ENCODE measurements at regions not wholly inside any gene's neighbourhood (a gene's known extent, or its start where the extent isn't known, plus 50 kb on each side); places are given as distances from the start of the nearest gene placed in this dataset.

DNA sequence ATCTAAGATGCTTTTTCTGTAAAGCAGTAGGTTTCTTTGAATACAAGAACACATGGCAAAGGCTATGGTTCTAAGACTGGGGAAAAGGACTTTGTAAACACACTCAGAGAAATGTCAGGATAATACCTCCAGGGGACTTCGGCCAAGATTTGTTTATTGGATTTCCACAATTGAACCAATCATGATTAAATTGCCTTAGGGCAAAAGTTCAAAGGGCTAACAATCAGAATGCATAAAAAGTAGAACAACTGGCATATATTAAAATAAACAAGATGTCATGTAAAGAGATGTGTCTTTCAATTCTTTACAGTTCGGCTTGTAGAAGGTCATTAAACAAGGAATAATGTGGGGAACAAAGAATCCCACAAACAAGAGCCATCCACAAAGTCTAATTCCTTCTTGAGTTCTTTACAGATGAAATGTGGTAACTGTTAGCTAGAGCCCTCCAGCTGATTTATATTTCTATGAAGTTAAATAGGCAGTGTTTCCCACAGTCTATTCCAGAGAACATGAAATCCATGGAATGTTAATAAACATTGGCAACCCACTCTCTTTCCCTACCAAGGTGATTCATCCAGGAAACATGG is 565.5 kb downstream of the ZNF608 start (continued):
- TF ChIP-seq, protein P1, sequence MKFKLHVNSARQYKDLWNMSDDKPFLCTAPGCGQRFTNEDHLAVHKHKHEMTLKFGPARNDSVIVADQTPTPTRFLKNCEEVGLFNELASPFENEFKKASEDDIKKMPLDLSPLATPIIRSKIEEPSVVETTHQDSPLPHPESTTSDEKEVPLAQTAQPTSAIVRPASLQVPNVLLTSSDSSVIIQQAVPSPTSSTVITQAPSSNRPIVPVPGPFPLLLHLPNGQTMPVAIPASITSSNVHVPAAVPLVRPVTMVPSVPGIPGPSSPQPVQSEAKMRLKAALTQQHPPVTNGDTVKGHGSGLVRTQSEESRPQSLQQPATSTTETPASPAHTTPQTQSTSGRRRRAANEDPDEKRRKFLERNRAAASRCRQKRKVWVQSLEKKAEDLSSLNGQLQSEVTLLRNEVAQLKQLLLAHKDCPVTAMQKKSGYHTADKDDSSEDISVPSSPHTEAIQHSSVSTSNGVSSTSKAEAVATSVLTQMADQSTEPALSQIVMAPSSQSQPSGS (tag by site-specific recombination; IDR thresholded peaks at IDR 0.05; ENCODE audit: low read depth) = no peak
- TF ChIP-seq EGR2 (tag by site-specific recombination; IDR thresholded peaks at IDR 0.05; ENCODE audit: low read depth) (no peak), ZIC2 (tag by site-specific recombination; IDR thresholded peaks at IDR 0.05) (no peak), ZSCAN5A (tag by site-specific recombination; IDR thresholded peaks at IDR 0.05) (no peak), ZFP3 (tag by site-specific recombination; IDR thresholded peaks at IDR 0.05; ENCODE audit: low read depth) (no peak)

- CTCF ChIA-PET = no interaction called here
Measured at GRCh38 chr5:124180299-124180874, 566.1 kb downstream of the ZNF608 start.

DNA sequence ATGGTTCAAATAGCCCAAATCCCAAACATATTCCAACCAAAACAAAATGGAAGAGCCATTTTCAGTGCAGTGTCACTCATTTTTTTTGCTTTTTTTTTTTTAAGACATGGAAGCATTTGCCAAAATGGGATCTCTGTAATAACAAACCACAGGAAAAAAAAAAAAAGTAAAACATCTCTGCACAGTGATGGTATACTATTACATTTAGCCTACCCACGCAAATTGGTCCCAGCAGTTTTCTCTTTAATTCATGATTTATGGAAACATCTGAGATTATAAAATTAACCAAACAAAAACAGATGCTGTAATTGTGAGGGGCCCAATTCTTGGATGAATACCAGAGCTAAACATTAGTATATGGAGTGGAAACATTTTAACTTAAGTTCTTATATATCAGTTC is 566.6 kb downstream of the ZNF608 start:
- Histone ChIP-seq H3K4me3 (ENCODE audit: low read depth, low read length) (no peak overlapping the region), H3K4me1 (ENCODE audit: control insufficient read depth, insufficient read depth, low read length) (0 out of 2 replicates have a peak, but pooled peaks cover 4% of the 10 kb centered on the region), H3K27ac (ENCODE audit: extremely low read depth, low read depth, low read length) (no peak overlapping the region), H3K36me3 (ENCODE audit: control insufficient read depth in 2 of 2, insufficient read depth in 1 of 2, low read length in 2 of 2) (no peaks in the 10 kb centered on the region), H3K9me3 (ENCODE audit: control insufficient read depth, insufficient read depth, low read depth, low read length) (no peaks in the 10 kb centered on the region)
- POLR2A ChIA-PET = no interaction called here
- CTCF ChIA-PET = no interaction called here
- TF ChIP-seq ZNF223 (tag by site-specific recombination; IDR thresholded peaks at IDR 0.05) = no peak
- no peak for TF ChIP-seq ZNF391 (tag by site-specific recombination; IDR thresholded peaks at IDR 0.05; ENCODE audit: borderline replicate concordance, low read depth)
- no peak for TF ChIP-seq ZNF626 (tag by site-specific recombination; IDR thresholded peaks at IDR 0.05)
- TF ChIP-seq ZSCAN16 (tag by site-specific recombination; IDR thresholded peaks at IDR 0.05) = no peak
- TF ChIP-seq ZBTB49 (tag by site-specific recombination; IDR thresholded peaks at IDR 0.05; ENCODE audit: low read depth) = no peak
- TF ChIP-seq ZNF776 (tag by site-specific recombination; IDR thresholded peaks at IDR 0.05; ENCODE audit: borderline replicate concordance) = no peak
- no peak for TF ChIP-seq ZNF560 (tag by site-specific recombination; IDR thresholded peaks at IDR 0.05; ENCODE audit: borderline replicate concordance)
- TF ChIP-seq ZNF660 (tag by site-specific recombination; IDR thresholded peaks at IDR 0.05) = no peak
- TF ChIP-seq ZNF184 (tag by site-specific recombination; IDR thresholded peaks at IDR 0.05) = no peak
- TF ChIP-seq ZNF174 (tag by site-specific recombination; IDR thresholded peaks at IDR 0.05) = no peak
- TF ChIP-seq, protein P2, sequence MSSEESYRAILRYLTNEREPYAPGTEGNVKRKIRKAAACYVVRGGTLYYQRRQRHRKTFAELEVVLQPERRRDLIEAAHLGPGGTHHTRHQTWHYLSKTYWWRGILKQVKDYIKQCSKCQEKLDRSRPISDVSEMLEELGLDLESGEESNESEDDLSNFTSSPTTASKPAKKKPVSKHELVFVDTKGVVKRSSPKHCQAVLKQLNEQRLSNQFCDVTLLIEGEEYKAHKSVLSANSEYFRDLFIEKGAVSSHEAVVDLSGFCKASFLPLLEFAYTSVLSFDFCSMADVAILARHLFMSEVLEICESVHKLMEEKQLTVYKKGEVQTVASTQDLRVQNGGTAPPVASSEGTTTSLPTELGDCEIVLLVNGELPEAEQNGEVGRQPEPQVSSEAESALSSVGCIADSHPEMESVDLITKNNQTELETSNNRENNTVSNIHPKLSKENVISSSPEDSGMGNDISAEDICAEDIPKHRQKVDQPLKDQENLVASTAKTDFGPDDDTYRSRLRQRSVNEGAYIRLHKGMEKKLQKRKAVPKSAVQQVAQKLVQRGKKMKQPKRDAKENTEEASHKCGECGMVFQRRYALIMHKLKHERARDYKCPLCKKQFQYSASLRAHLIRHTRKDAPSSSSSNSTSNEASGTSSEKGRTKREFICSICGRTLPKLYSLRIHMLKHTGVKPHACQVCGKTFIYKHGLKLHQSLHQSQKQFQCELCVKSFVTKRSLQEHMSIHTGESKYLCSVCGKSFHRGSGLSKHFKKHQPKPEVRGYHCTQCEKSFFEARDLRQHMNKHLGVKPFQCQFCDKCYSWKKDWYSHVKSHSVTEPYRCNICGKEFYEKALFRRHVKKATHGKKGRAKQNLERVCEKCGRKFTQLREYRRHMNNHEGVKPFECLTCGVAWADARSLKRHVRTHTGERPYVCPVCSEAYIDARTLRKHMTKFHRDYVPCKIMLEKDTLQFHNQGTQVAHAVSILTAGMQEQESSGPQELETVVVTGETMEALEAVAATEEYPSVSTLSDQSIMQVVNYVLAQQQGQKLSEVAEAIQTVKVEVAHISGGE (tag by site-specific recombination; conservative IDR thresholded peaks at IDR 0.05; ENCODE audit: low read depth) = no peak
- TF ChIP-seq ZBTB6 (tag by site-specific recombination; IDR thresholded peaks at IDR 0.05) = no peak
- peak; percentile 36; the same call in 1 of the 2 replicates for TF ChIP-seq BCL11A (tag by site-specific recombination; IDR thresholded peaks at IDR 0.05; ENCODE audit: low read depth)
- no peak for TF ChIP-seq ZNF548 (tag by site-specific recombination; IDR thresholded peaks at IDR 0.05)

More at GRCh38 chr5:124180299-124180874, 566.1 kb downstream of the ZNF608 start:
- POLR2A ChIA-PET = no interaction called here
- TF ChIP-seq ZNF138 (tag by site-specific recombination; IDR thresholded peaks at IDR 0.05; ENCODE audit: borderline replicate concordance) = no peak
- TF ChIP-seq SP3 (tag by site-specific recombination; IDR thresholded peaks at IDR 0.05) = no peak
- no peak for TF ChIP-seq ZFP69B (tag by site-specific recombination; IDR thresholded peaks at IDR 0.05)
- TF ChIP-seq ZNF792 (tag by site-specific recombination; IDR thresholded peaks at IDR 0.05) = no peak
- 0 out of 2 replicates have a peak, but pooled peaks have one; percentile 16 for TF ChIP-seq ZBTB48 (tag by site-specific recombination; IDR thresholded peaks at IDR 0.05)
- TF ChIP-seq OVOL3 (tag by site-specific recombination; IDR thresholded peaks at IDR 0.05) = no peak
- no peak for TF ChIP-seq EGR2 (tag by site-specific recombination; IDR thresholded peaks at IDR 0.05; ENCODE audit: low read depth)
- no peak for TF ChIP-seq ZNF366 (tag by site-specific recombination; conservative IDR thresholded peaks at IDR 0.05)
- TF ChIP-seq ZNF335 (tag by site-specific recombination; conservative IDR thresholded peaks at IDR 0.05) = 0 out of 2 replicates have a peak, but pooled peaks have one; percentile 14
- Histone ChIP-seq H3K4me1 (ENCODE audit: control insufficient read depth, insufficient read depth, low read length) (0 out of 2 replicates have a peak, but pooled peaks cover 4% of the 10 kb centered on the region), H3K4me3 (ENCODE audit: low read depth, low read length) (no peak overlapping the region), H3K27ac (ENCODE audit: extremely low read depth, low read depth, low read length) (no peak overlapping the region), H3K36me3 (ENCODE audit: control insufficient read depth in 2 of 2, insufficient read depth in 1 of 2, low read length in 2 of 2) (no peaks in the 10 kb centered on the region), H3K9me3 (ENCODE audit: control insufficient read depth, insufficient read depth, low read depth, low read length) (no peaks in the 10 kb centered on the region)

Measured in HEK293 (cell line).